ENCODE measurements at regions not wholly inside any gene's neighbourhood (a gene's known extent, or its start where the extent isn't known, plus 50 kb on each side); places are given as distances from the start of the nearest gene placed in this dataset.
"Not testable (repeated sequence)": the region's sequence is repeated elsewhere in the genome, so short reads cannot be mapped to it uniquely, and the experiment has no call there.

DNA sequence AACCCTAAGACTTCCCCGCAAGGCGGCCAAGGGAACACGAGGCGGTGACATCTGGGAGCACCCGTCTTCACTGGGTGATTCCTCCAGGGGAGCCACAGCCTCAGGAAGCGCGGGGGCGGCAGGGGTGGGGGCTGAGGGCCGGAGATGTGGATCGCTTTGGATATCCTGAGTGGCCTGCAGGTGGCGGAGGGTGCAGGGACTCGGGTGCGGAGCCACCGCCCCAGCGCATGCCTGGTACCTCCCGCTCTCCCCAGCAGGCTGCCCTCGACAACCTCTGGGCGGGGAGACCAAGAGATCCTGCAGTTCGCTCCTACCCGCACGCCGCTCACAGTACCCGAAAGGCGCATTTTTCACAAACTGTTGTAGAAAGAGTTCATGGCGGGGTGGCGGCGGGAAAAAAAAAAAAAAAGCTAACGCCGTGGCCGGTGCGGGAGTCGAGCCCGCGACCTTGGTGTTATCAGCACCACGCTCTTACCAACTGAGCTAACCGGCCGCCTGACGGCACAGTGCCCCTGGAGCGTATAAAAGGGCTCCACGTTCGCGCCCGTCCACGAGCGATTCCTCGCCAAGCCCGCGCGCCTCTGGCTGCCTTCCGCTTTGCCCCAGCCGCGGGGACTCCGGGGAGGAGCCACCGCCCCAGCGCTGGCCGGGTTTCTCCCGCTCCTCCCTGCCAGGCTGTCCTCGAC, 124.7 kb upstream of the PRKX start:
- DNase-seq (ENCODE audit: low read depth) = not testable (repeated sequence)

DNA sequence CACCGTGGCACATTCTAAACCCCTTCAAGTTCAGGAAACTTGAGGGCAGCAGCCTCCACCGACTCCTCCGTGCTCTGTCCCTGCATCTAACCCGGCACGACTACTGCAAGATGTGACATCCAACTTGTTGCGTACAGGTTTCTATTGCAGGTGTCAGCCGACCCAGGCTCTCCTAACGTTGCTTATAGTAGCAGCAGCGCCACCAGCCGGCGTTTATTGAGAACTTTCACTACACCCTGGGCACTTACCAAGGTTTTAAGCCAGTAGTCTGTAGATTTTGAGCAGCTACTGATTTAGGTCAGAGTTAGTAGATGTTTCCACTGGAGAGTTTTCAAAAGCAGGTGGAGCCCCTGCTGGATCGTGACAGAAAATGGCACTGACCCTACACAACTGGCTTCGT, 123.8 kb upstream of the PRKX start:
- not testable (repeated sequence) for DNase-seq (ENCODE audit: low read depth)

DNA sequence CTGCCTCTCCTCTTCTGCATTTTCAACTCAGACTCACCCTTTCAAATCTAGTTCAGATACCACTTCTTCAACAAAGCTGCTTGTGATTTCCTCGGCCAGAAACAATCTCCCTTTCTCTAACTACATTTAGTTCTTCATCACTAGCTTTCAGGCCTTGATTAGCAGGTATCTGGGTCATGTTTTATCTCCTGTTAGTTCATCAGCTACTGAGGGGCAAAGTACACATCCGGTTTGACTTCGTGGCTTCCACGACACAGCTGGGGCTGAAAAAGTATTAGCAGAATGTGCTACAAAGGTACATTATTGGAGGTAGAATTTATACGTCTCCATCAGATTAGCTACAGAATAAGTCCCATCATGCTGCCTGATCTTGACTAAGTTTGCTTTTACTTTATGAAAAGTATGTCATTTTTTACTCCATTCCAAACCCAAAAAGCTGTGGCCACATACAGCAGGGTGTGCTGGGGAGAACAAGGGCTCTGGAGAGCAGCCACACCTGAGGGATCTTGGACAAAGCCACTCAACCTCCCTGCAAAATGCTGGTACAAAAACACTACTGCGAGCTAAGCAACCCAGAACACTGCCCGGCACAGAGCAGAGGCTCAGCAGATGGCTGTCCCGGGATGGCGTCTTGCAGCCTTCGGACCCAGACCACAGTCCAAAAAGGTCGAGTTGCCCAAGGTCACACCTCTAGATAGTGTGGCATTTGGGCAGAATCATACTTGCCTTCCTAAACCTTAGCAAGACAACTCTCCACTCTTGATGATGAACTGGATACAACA, 120.5 kb upstream of the PRKX start:
- not testable (repeated sequence) for DNase-seq (ENCODE audit: low read depth)

DNA sequence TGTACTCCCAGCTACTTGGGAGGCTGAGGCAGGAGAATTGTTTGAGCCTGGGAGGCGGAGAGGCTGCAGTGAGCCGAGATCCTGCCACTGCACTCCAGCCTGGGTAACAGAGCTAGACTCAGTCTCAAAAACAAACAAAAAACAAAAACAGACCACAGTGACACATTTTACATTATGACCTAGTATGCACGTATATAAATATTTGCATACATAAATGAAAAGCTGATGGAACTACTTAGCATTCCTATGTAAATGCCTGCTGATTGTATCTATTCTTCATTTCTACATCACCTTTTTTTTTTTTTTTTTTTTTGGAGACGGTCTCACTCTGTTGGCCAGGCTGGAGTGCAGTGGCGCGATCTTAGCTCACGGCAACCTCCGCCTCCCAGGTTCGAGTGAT, 116.6 kb upstream of the PRKX start:
- not testable (repeated sequence) for DNase-seq (ENCODE audit: low read depth)

DNA sequence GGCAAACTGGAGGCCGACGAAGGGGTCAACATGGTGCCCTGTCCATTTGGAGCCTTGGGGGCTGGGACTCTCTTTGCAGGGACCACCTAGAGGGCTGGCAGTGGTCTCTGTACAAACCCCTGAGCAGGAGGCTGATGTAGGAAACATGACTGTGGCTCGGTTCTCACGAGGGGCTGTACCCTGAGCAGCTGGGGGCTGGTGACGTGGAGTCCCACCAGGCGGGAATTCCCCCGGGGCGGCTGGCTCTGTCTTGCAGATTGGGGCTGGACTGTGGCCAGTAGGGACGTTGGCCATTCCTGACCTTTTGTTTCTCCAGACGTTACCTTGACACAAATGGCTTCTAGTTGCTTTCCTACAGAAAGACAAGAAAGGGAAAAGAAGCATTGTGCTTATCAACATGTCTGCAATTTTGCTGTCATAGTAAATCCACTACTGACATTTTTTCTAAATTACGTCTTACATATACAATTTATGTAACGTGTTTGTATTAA, 115.6 kb upstream of the PRKX start:
- not testable (repeated sequence) for DNase-seq (ENCODE audit: low read depth)

DNA sequence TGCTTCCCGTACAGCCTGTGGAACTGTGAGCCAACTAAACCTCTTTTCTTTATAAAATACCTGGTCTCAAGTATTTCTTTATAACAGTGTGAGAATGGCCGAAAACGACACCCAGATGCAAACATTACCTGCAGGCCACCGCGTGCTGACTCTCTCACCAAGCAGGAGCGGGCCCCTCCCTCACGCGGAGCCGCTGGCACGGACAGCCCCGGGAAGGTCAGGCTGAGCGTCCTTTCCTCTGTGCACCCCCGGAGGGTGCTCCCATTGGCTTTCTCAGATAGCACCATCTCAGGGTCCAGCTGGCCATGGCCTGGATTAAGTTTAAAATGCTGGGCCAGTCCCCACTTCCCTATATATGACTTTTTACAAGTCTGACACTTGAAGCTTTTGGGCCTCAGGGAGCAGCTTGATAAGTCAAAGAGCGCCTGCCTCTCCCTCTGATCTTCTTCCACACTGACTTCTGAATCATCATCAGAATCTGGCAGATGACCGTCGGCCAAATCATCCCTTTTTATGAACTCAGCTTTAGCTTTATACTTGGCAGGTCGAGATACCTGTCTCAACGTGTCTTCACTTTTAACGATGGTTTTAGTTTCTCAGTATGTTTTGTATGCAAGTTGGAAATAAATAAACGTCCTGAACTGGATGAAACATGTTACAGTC, 115.1 kb upstream of the PRKX start:
- not testable (repeated sequence) for DNase-seq (ENCODE audit: low read depth)

DNA sequence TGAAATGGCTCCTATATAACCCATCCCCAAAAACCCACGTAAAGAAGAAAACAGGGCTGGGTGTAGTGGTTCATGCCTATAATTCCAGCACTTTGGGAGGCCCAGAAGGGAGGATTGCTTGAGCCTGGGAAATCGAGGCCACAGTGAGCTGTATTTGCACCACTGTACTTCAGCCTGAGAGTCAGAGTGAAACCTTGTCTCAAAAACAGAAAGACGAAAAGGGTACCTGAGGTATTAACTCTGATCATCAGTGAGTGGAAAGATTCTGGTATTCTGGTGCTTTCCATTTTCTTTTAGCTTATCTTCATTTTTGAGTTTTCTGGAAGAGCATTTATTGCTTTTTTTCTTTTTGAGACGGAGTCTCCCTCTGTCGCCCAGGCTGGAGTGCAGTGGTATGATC, 110.6 kb upstream of the PRKX start:
- not testable (repeated sequence) for DNase-seq (ENCODE audit: low read depth)

DNA sequence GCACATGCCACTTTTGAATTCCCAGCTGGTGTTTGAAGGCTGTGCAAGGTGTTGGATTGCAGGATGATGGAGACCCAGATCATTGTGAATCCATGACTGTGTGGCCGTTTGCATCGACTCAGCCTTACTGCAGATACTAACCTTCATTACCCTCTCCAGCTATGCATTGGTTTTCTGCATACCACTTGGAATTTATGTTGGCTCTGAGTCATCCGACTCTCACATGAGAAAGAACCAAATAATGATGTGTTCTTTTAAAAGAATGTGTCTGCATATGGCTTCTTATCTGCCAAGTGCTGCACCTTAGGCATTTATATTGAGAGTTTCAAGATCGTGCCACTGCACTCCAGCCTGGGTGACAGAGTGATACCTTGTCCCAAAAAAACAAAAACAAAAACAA, 106.7 kb upstream of the PRKX start:
- no peak for DNase-seq (ENCODE audit: low read depth)

DNA sequence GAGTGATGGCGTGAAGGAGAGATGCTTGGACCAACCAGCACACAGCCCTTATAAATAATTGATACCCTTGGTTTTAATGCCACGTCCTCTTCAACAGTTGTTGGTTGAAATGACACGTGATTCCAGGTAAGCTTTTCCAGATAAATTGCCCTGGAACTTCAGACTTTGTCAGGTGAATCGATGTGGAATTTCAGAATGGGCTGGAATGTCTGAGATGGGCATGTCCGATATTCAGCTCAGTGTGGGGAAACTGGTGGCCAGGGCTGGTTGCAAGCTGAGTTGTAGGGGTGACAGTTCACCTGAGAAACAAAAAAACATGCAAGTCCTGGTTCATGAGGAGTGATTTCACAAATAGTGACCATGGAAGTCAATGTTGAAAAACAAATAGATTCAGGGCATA, 104.0 kb upstream of the PRKX start:
- not testable (repeated sequence) for DNase-seq (ENCODE audit: low read depth)

DNA sequence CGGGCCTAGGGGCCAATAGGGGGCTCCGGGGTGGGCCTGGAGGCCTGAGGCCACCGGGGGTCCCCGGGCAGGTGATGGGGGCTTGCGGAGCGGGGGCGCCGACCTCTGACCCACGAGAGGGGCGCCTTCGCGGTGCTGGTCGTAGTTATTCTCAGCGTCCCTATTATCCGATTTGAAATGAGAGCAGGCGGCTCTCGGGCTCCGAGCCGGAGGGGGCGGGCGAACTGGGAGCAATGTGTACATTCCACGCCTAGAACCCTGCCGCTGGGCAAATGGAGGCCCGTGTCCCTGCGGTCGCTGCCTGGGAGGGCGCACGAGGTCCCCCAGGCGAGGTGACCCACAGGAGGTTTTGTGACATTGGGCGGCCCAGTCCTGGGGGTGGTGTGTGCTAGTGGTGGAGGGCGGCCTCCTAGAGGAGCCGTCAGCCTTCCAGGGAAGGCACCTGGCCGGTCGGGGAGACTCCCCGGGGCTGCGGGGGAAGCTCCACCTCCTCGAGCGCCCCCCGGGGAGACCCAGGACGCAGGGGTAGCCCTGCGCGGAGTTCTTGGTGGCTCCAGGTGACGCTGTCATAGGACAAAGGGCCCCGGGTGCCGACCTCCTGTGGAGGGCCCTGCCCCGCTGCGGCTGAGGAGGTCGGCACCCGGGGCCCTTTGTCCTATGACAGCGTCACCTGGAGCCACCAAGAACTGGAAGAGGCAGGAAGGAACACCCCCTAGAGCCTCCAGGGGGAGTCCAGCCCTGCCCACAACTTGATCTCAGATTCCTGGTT, 102.6 kb upstream of the PRKX start:
- peak; percentile 13 for DNase-seq (ENCODE audit: low read depth)

DNA sequence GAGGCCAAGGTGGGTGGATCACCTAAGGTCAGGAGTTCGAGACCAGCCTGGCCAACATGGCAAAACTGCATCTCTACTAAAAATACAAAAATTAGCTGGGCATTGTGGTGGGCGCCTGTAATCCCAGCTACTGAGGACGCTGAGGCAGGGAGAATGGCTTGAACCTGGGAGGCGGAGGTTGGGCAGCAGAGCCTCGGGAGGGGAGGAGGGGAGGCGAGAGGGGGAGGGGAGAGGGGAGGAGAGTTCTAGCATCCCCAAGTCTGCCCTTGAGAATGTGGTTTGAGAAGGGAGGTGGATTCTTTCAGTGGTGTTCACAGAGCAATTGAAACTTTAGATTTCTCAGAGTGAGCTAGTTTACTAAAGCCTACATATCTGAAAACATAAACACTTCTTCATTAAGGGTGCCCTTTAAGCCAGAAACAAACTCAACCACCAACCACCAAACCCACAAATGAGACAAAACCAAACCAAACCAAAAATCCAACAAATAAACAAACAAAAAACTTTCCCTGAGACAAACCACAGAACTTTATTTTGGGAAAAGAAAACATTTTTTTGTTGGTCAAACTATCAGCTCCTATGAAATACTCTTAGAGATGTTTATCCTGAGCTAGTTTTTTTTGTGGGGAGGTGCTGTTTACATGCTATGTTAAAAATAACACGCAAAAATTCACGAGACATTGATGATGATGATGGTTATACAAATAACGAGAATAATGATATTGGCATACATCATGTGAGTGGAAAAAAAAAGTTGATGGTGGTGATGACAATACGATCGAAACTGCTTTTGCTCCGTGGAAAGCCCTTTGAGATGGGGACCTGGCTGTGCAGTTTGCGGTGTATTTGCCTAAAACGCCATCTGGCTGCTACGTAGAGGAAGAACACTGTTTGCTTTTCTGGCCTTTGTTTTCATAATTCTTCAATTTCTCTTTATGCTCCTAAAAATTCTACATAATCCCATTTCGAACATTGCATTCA, 98.2 kb upstream of the PRKX start:
- DNase-seq (ENCODE audit: low read depth) = peak; percentile 28

DNA sequence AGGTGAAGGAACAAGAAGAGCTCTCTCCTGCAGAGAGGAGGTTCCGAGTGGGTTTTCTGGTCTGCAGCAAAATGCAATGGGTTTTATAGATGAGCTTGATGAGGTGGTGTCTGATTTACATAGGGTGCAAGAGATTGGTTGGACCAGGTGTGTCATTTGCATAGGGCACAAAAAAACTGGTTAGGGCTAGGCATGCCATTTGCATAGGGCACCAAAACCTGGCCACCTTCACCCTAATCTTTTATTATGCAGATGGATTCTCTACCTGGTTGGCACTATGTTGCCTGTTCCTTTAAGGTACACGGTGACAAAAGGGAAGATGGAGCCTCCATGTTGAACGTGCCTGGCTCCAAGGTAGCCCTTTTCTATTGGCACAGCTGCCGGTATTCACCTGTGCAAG, 94.5 kb upstream of the PRKX start:
- DNase-seq (ENCODE audit: low read depth) = no peak

DNA sequence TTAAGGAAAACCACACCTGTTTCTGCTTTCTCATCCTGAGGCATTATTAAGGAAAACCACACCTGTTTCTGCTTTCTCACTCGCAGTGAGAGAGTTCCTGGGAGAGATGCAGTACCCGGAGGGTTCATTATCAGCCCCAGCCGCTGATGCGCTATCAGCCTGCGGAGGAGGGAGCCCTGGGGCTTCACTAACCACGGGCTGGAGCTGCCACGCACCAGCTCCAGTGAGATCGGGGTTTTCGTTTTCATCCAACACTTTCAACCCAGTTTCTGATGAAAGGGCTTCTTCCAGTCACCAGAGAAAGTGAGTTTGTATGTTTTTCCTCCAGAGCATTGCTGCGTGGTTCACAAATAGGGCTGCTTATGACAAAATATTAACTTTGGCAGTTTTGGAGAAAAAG, 93.2 kb upstream of the PRKX start:
- DNase-seq (ENCODE audit: low read depth) = no peak

DNA sequence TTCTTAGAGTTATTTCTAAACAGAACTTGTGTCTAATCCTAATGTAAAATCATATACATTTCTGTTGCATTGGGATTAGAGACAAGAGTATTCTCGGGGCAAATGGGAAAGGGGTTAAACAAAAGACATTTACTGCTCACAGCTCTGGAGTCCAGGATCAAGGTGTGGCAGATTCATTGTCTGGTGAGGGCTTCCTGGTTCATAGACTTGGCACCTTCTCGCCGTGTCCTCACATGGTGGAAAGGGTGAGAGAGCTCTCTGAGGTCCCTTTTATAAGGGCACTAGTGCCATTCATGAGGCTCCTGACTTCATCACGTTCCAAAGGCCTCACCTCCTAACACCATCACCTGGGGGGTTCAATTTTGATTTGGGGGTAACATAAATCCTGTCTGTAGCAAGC, 90.3 kb upstream of the PRKX start:
- DNase-seq (ENCODE audit: low read depth) = no peak

DNA sequence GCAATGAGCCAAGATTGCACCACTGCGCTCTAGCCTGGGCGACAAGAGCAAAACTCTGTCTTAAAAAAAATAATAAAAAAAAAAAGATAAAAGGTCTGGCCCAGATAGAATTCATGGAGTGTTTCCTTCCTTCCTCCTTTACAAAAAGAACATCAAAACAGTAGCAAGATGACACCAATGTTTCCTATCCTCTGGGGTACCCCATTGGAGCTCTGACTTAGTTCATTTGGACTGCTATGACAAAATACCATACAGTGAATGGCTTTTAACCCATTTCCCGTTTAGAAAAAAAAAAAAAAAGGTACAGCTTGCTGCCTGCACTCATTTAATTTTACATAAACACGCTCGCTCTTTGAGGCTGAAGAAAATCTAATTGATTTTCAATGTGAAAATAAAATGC, 89.9 kb upstream of the PRKX start:
- DNase-seq (ENCODE audit: low read depth) = no peak

DNA sequence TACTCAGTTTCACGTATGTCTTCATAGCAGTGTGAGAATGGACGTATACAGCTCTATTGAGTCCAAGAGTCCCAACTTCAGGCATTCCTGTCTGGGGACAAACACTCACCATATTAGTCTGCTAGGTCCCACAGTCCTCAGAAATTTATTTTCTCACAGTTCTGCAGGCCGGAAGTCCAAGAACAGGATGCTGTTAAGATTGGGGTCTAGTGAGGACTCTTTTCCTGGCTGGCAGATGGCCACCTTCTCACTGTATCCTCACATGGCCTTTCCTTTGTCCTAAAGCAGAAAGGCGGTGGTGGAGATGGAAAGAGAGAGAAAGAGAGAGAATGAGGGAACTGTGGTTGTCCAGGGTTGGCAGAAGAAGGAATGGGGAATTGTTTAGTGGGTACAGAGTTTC, 82.0 kb upstream of the PRKX start:
- DNase-seq (ENCODE audit: low read depth) = not testable (repeated sequence)

DNA sequence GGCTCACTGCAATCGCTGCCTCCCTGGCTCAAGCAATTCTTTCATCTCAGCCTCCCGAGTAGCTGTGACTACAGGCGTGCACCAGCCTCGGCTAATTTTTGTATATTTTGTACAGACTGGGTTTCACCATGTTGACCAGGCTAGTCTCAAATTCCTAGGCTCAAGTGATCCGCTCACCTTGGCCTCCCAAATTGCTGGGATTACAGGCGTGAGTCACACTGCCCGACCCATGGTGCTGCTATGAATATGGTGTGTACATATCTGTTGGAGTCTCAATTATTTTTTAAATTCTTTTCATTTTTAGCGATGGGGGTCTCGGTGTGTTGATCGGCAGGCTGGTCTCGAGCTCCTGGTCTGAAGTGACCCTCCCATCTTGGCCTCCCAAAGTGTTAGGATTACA, 78.0 kb upstream of the PRKX start:
- no peak for DNase-seq (ENCODE audit: low read depth)

DNA sequence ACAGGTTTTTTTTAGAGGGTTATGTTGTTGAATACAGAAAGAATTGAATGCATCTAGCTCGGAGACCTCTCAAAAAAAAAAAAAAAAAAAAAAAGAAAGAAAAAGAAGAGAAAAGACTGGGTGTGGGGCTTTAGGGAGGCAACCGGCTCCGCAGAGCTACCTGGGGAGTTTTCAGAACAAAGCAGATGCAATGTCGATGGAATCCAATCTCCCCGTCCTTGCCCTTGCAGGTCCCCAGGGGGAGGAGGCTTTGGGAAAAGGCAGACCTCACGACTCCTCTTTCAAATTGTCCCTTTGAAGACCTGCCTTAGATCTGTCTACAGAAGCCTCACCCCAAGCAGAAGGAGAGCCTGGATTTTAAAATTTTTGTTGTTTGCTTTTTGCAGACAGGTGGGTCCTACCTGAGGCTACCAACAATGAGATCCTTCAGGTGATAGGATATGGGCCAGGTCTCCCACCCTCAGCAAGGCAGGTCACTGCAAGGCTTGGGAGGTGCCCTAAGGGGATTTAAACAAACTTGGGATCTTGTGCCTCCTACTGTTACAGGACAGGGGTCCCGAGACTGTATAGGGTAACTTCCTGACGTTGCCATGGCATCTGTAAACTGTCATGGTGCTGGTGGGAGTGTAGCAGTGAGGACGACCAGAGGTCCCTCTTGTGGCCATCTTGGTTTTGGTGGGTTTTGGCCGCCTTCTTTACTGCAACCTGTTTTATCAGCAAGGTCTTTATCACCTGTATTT, 75.2 kb upstream of the PRKX start:
- DNase-seq (ENCODE audit: low read depth) = no peak

DNA sequence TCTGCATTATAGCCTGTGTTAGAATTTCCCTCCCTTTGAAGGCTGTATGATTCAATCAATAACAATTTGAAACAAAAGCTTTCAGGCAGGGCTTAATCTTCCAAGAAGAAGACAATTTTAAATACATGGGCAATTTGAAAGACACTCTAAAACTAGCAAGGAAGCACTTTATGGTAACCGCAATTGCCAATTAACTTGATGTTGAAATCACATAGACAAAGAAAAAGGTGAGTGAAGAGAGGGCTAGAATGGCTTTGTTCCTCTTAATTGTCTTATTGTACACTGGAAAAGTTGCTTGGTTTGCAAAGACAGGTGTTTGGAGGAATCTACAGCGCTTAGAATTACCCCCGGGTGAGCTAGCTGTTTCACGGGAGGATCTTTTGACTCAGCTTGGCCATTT, 74.4 kb upstream of the PRKX start:
- no peak for DNase-seq (ENCODE audit: low read depth)

DNA sequence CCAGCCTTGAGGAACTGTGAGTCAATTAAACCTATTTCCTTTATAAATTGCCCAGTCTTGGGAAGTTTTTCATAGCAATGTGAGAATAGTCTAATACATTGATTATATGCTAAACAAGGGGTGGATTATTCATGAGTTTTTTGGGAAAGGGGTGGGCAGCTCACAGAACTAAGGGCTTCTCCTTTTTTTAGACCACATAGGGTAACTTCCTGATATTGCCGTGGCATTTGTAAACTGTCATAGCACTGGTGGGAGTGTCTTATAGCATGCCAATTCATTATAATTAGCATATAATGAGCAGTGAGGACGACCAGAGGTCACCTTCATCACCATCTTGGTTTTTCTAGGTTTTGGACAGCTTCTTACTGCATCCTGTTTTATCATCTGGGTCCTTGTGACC, 72.4 kb upstream of the PRKX start:
- DNase-seq (ENCODE audit: low read depth) = not testable (repeated sequence)

Measured in activated T-cell treated with anti-CD3 and anti-CD28 coated beads for 24 hours (primary cell).